HG03097 (cell line): ENCODE measurements at regions not wholly inside any gene's neighbourhood (a gene's known extent, or its start where the extent isn't known, plus 50 kb on each side); places are given as distances from the start of the nearest gene placed in this dataset.
"Not testable (repeated sequence)": the region's sequence is repeated elsewhere in the genome, so short reads cannot be mapped to it uniquely, and the experiment has no call there.

ENCODE experiments used
- ATAC-seq: cut with Tn5 transposase; IDR thresholded peaks from one replicate; pipeline ENCODE4 v1.9.1; 2021; ENCODE audit not compliant: unreplicated experiment, low FRiP score

DNA sequence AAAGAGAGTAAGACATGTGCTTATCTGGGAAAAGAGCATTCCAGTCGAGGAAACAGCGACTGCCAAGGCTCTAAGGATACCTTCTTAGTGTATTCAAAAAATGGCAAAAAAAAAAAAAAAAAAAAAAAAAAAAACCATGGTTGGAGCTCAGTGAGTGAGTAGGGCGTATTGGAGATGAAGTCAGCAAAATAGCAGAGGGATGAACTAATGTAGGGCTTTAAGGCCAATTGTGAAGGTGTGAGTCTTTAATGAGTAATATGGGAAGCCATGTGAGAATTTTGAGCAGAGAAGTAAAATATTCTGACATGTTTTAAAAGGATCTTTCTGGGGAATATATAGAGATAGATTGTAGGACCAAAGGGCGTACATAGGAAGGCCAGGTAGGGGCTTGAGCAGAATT, 498.6 kb upstream of the ISX start:
- ATAC-seq, result no peak

- no peak for ATAC-seq
These were observed 495.6 kb upstream of the ISX start for GRCh38 chr22:34570408-34570807.

DNA sequence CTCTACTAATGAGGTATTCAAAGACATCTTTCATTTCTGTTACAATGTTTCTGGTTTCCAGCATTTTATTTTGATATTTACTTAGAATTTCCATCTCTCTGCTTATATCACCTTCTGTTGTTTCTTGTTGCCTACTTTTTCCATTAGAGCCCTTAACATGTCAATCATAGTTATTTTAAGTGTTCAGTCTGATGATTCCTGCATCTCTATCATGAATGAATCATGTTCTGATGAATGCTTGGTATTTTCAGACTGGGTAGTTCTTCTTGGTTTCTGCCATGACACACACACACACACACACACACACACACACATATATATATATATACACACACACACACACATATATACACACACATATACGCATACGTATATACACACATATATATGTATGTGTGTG, 486.4 kb upstream of the ISX start:
- ATAC-seq, result no peak

DNA sequence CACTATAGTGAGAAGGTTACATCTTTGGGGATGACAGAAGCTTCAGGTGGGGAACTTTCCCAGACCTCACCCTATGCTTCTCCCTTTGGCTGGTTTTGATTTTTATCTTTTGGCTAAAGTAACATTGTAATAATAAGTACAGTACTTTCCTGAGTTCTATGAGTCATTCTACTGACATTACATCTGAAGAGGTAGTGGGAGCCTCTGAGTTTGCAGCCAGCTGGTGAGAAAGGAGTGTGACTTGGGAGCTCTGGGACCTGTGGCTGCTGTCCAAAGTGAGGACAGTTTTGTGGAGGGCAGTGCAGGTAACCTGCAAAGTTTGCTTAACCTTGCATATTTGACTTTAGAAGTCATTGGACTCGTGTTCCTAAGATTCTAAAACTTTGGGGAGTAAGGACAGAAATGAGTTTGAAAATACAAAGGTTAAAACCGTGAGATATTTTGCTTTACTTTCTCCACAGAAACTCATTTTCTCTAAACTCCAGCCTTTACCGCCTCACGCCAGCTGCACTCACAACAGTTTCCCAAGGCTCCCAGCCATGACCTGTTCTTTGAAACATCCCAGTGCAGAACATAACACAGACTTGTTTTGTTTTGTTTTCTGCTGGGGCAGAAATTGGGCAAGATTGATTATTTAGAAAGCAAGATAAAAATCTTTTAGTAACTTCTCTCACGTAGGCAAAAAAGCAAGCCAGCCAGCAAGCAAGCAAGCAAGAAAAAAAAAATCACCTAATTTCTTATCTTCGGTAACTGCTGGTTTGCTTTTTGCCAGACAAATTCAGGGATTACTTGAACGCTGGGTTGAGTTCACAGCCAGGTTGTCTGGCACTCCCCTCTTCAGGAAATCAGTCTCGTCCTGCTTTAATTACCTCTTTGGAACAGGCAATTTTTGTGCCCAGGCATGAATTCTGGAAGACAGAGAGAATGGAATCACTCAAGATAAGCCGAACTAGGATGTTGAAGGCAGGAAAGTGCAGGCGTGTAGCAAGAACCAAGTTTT, 478.3 kb upstream of the ISX start:
- ATAC-seq, result no peak

DNA sequence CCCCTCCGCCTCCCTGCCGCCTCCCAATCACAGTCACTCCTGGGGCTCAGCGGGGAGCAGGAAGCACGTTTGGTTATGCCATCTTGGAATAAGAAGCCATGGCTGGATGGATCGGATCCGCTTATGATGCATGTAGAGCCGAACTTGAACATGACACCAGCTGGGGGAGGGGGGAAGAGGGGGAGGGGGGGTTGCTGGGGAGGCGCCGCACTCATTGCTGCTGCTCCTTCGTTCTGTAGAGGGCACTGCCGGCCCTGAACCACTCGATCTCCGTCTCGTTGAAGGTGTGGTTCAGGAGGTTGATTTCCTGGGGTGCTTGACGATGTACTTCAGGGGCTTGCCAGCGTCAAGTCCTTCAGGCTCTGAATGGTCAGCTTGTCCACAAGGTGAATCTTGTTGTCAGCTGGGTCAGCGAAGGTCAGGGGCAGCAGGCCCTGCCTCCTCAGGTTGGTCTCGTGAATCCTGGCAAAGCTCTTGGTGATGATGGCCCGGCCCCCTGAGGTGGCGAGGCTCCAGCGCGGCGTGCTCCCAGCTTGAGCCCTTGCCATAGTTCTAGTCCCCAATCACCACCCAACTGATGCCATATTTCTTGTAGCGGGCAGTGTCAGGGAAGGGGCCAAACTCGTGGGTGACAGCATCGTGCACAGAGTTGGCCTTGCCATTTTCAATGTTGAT, 476.9 kb upstream of the ISX start:
- ATAC-seq, result no peak

DNA sequence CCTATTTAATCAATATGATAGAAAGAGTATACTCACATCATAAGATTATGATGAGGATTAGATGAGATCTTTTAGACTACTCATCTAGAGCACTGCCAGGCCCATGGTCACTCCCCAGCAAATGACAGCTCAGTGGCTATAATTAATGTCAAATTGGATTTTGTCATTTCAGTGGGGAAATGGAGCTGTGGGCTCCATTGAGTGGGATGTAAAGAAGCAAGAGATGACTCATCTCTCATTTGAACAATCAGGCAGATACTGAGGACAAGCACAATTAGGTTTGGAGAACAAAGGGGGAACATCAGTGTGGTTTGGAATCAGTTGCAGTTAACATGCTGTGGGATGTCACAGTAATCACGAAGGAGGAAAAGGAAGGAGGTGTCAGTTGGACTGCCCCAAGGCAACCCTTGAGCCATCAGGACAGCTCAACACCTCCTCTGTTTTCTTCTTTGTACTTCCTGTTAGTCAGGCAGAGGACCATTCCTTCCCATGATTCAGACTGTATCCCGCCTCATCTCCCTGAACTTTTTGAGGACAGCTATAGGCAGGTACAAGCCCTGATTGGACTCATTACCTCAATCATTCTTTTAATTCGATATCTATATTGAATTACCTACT, 473.7 kb upstream of the ISX start:
- no peak for ATAC-seq

DNA sequence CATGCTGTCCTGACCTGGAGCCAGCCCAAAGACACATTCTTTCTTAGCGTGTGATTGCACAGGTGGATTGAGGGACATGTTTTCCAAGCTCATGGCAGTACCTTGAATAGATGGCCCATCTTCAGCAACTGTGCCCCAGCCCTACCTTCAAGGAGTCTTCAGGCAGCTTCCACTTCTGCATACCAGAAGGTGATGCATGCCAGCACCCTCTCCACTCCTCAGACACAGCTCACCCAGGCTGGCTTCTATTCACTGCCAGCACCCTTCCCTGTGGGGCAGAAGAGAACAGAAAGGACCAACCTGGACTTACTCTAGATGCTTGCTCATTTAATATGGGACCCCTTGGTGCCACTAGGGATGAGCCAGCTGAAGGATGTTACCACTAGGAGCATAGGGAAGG, 466.4 kb upstream of the ISX start:
- ATAC-seq, result no peak

GRCh38 chr22:34604312-34604711, 461.6 kb upstream of the ISX start:
- no peak for ATAC-seq

DNA sequence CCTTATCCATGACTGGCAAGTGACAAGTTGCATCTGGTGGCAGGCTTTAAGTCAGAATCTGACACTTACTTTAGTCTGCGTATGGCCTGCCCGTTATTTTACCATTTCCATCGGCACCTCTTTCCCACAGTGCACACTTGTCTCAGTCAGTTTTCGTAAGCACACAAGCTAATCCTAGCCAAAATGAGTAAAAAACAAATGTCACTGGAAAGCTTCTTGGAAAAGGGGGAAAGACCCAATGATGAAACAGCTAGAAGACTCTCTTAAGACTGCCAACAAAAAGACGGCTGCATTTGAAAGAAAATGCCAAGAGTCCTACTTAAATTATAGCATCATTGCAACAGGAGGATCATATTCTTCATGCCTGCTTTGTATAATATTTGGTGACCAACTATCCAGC, 457.9 kb upstream of the ISX start:
- ATAC-seq, result no peak

- no peak for ATAC-seq
These were observed 457.3 kb upstream of the ISX start for GRCh38 chr22:34608540-34609115.

DNA sequence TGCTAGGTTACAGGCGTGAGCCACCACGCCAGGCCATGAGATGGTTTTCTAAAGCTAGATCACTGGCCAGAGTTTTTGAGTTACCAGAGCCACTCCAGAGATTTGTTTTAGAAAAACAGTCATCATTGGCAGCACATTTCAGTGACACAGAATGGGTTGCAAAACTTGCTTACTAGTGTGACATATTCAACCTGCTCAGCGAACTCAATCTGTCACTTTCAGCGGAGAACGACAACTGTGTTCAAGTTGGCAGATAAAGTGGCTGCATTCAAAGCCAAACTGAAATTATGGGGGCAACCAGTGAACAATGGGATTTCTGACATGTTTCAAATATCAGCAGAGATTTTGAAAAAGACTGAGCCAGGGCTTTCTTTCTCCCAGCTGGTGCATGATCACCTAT, 456.3 kb upstream of the ISX start:
- no peak for ATAC-seq

DNA sequence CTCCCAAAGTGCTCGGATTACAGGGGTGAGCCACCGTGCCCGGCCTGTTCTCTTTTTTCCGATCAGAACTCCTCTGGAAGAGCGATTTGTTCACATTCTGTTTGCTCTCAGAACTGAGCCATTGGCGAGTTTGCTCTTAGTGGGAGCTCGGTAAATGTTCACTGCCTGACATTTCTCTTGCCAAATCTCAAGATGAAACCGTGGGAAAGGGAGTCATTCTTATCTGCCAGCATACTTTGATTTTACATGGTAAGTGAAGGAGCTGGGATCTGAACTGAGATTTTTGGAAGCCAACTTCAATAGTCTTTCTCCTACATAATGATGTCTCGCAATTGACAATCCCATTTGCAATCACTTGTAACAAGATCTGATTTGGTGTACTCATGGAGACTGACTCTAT, 445.8 kb upstream of the ISX start:
- no peak for ATAC-seq

GRCh38 chr22:34620832-34621231, 445.1 kb upstream of the ISX start:
- no peak for ATAC-seq

DNA sequence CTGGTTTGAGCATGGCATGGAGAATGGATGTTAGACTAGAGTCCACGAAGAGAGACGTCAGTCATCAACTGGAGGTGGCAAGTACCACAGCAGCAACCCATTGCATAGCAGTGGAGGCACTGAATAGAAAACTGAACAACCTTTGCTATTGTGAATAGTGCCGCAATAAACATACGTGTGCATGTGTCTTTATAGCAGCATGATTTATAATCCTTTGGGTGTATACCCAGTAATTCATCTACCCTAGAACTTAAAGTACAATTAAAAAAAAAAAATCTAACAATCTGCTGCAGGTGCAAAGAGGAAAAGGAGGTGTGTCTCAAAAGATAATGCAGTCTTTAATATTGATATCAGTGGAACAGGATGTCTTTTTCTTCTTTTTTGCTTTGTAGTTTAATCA, 443.4 kb upstream of the ISX start:
- ATAC-seq, result no peak

DNA sequence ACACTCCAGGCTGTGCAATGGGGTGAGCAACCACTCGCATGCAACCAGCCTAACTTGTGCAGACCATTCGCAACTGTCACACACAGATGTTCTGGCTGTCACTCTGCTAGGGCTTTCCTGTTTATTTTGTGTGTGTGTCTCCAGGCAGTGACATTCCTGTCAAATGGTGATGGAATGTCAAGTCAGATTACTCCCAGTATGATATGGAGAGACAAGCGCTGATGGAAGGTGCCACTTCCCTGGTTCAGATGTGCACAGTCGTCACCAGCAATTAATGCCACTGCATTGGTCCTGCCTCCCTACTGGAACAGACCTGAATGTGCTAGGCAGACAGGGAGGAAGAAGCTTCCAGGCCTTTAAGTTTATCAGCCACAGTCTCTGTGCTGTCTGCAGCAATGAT, 442.4 kb upstream of the ISX start:
- ATAC-seq, result no peak

GRCh38 chr22:34625892-34626291, 440.1 kb upstream of the ISX start:
- not testable (repeated sequence) for ATAC-seq

- no peak for ATAC-seq
These were observed 427.8 kb upstream of the ISX start for GRCh38 chr22:34638128-34638527.

- ATAC-seq, result no peak
These were observed 426.0 kb upstream of the ISX start for GRCh38 chr22:34639911-34640310.

DNA sequence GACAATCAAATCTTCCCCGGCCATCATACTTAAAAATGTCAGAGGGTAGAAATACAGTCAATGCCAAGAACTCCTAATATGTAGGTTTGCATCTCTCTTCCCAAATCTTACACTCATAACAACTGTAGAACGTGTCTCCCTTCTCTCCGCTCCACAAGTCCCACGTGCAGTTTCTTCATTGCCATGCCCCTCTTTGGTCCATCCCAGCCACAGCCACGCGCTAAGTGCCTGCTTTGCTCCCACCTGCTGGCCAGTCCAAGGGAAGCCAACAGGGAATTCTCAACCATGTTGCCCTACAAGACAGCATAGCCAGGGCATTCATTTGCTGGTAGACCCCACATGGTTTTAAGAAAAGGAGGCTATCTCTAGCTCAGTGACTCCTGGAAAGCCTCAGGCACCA, 420.6 kb upstream of the ISX start:
- ATAC-seq, result no peak

- ATAC-seq, result no peak
These were observed 397.0 kb upstream of the ISX start for GRCh38 chr22:34669001-34669400.

DNA sequence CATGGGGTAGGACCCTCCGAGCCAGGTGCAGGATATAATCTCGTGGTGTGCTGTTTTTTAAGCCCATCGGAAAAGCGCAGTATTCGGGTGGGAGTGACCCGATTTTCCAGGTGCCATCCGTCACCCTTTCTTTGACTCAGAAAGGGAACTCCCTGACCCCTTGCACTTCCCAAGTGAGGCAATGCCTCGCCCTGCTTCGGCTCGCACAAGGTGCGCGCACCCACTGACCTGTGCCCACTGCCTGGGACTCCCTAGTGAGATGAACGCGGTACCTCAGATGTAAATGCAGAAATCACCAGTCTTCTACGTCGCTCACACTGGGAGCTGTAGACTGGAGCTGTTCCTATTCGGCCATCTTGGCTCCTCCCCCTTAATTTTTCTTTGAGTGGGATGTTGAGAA, 382.9 kb upstream of the ISX start:
- ATAC-seq, result not testable (repeated sequence)
